MG63 (cell line): ENCODE measurements at regions not wholly inside any gene's neighbourhood (a gene's known extent, or its start where the extent isn't known, plus 50 kb on each side); places are given as distances from the start of the nearest gene placed in this dataset.
"Not testable (repeated sequence)": the region's sequence is repeated elsewhere in the genome, so short reads cannot be mapped to it uniquely, and the experiment has no call there.

Source experiments
- DNase-seq: peaks from one replicate; pipeline ENCODE4 v3.0.0-alpha.2; 2020
- H3K27me3 ChIP-seq: fragments of 250-450 bp; sonication (Bioruptor Pico); 2 replicates; pipeline ENCODE4 v1.5.1; 2020; ENCODE audit warnings: mild to moderate bottlenecking, moderate library complexity
- H3K36me3 ChIP-seq: fragments of 250-450 bp; sonication (Bioruptor Pico); 2 replicates; pipeline ENCODE4 v1.5.1; 2020; ENCODE audit warnings: mild to moderate bottlenecking, moderate library complexity
- H3K4me3 ChIP-seq: fragments of 250-450 bp; sonication (Bioruptor Pico); 2 replicates; pipeline ENCODE4 v1.5.1; 2020; ENCODE audit warnings: mild to moderate bottlenecking, moderate library complexity
- H3K9me3 ChIP-seq: fragments of 250-450 bp; sonication (Bioruptor Pico); 2 replicates; pipeline ENCODE4 v1.5.1; 2020; ENCODE audit warnings: mild to moderate bottlenecking, moderate library complexity

DNA sequence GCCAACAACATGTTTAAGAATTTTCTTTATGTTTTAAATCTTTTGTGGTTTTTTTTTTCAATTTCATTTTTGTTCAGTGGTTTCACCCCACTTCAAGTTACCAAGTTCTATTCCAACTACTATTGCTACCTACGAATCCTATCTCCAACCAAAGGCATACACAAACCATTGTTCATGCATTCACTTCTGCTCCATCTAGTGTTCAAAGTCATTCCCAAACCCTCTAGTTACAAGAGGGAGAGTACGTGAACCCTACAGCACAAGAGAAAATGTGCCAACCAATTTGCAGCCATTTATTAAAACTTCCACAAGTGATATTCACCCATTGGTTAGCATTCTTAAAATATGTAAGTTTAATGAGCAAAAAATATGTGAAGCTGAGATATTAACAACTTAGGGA, 295.1 kb upstream of the KYNU start:
- H3K27me3 ChIP-seq, result no peaks in the 10 kb centered on the region
- no peak for DNase-seq
- no peaks in the 10 kb centered on the region for H3K36me3 ChIP-seq
- H3K9me3 ChIP-seq, result no peaks in the 10 kb centered on the region
- no peak overlapping the region for H3K4me3 ChIP-seq

GRCh38 chr2:142581491-142581890, 296.0 kb upstream of the KYNU start:
- no peaks in the 10 kb centered on the region for H3K9me3 ChIP-seq

GRCh38 chr2:142580691-142581090, 296.8 kb upstream of the KYNU start:
- no peak for DNase-seq
- H3K4me3 ChIP-seq, result no peak overlapping the region
- no peaks in the 10 kb centered on the region for H3K36me3 ChIP-seq
- H3K27me3 ChIP-seq, result no peaks in the 10 kb centered on the region
- H3K9me3 ChIP-seq, result no peaks in the 10 kb centered on the region

More at GRCh38 chr2:142581491-142581890, 296.0 kb upstream of the KYNU start:
- H3K27me3 ChIP-seq, result no peaks in the 10 kb centered on the region
- H3K36me3 ChIP-seq, result no peaks in the 10 kb centered on the region
- no peak for DNase-seq
- H3K4me3 ChIP-seq, result no peak overlapping the region

DNA sequence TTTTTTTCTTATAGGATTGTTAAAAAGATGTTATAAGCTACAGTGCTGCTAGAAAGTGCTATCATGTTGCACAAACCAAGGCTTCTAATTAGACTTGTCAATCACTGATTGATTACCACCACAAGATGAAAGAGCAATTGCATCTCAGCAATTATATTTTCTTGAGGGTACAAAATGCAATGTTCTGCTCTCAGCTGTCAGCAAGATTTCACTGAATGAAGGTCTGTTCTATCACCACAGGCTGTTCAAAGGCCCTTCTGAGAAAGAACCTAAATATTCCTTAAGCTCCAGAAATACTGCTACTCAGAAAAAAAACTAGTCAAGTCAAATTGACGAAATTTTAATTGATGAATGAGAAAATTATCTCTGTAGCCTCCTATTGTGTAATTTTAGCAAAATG, 301.9 kb upstream of the KYNU start:
- no peak for DNase-seq
- Histone ChIP-seq H3K4me3 (no peak overlapping the region), H3K27me3 (no peaks in the 10 kb centered on the region), H3K36me3 (no peaks in the 10 kb centered on the region), H3K9me3 (no peaks in the 10 kb centered on the region)

- Histone ChIP-seq H3K27me3 (no peaks in the 10 kb centered on the region), H3K4me3 (no peak overlapping the region), H3K36me3 (no peaks in the 10 kb centered on the region), H3K9me3 (no peaks in the 10 kb centered on the region)
- no peak for DNase-seq
Measured at GRCh38 chr2:142574388-142574787, 303.1 kb upstream of the KYNU start.

DNA sequence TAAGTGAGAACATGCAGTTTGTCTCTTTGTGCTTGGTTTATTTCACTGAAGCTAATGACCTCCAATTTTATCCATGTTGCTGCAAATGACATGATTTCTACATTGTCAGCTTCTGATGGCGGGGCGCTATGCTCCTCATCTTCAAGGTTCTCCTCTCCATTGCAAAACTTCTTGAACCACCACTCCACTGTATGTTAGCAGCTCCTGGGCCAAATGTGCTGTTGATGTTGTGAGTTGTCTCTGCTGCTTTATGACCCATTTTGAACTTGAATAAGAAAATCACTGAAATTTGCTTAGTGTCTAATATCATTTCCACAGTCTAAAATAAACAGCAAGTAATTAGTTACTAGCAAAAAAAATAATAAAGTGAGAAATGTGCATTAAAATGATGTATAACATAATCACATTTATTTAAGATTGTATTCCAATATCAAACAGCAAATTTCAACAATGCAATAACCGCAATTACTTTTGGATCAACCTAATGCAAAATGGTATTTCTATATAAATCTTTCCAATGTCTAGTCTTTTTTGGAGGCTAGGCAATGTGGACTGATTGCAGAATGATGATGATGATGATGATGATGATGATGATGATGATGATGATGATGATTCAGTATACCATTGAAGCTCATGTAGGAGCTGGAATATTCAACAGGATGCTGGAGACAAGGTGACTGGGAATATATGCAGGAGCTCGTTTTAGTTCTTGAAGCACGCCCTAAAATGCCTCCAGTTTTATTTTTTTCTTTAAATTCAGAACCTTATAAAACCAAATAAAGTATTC, 304.9 kb upstream of the KYNU start:
- Histone ChIP-seq H3K36me3 (no peaks in the 10 kb centered on the region), H3K4me3 (no peak overlapping the region), H3K27me3 (no peaks in the 10 kb centered on the region), H3K9me3 (no peaks in the 10 kb centered on the region)
- no peak for DNase-seq

- DNase-seq, result no peak
- no peak overlapping the region for H3K4me3 ChIP-seq
- no peaks in the 10 kb centered on the region for H3K36me3 ChIP-seq
- no peaks in the 10 kb centered on the region for H3K27me3 ChIP-seq
- H3K9me3 ChIP-seq, result no peaks in the 10 kb centered on the region
Measured at GRCh38 chr2:142571934-142572333, 305.5 kb upstream of the KYNU start.

DNA sequence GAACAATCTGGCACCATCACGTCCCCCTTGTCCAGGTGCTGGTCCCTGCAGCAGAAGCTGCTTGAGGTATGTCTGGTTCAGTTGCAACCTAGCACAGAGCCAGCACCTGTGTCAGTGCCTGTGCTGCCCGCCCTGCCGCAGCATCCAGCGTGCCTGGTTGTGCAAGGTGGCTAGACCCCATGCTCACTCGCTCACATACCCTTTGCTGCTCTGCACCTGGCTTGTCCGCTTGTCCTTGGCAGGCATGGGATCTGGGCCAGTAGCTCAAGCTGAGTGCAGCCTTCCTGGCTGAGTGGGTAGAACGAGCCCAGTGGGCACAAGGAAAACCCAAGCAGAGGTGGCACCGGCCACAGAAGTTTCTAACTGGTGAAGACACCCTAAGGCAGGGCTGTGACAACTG, 314.6 kb upstream of the KYNU start:
- no peaks in the 10 kb centered on the region for H3K36me3 ChIP-seq
- DNase-seq, result no peak
- H3K4me3 ChIP-seq, result no peak overlapping the region
- H3K9me3 ChIP-seq, result no peaks in the 10 kb centered on the region
- no peaks in the 10 kb centered on the region for H3K27me3 ChIP-seq

GRCh38 chr2:142561656-142562055, 315.8 kb upstream of the KYNU start:
- no peaks in the 10 kb centered on the region for H3K27me3 ChIP-seq
- H3K9me3 ChIP-seq, result no peaks in the 10 kb centered on the region
- no peak overlapping the region for H3K4me3 ChIP-seq
- no peak for DNase-seq
- H3K36me3 ChIP-seq, result no peaks in the 10 kb centered on the region

DNA sequence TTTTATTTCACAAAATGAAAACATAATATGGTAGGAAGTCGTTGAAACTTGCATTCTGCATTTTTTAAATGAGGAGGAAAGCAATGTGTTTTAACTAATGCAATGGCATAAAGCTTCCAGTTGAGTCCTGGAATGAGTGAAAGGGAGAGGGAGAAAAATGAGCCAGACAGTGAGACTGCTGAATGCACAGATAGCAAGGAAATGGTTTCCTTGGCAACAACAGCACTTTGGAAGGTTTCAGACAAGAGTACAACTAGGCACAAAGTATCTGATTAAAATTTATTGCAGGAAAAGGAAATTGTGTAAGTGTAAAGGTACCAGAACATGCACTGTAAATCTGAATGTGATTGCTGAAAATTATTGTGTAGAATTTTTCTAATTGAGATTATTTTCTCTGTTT, 320.1 kb upstream of the KYNU start:
- Histone ChIP-seq H3K4me3 (no peak overlapping the region), H3K27me3 (no peaks in the 10 kb centered on the region)
- no peak for DNase-seq

GRCh38 chr2:142545999-142546398, 331.5 kb upstream of the KYNU start:
- not testable (repeated sequence) for H3K27me3 ChIP-seq, H3K36me3 ChIP-seq, DNase-seq, H3K9me3 ChIP-seq, H3K4me3 ChIP-seq

More for the DNA sequence above, 320.1 kb upstream of the KYNU start:
- Histone ChIP-seq H3K9me3 (no peaks in the 10 kb centered on the region), H3K36me3 (no peaks in the 10 kb centered on the region)

GRCh38 chr2:142545036-142545435, 332.4 kb upstream of the KYNU start:
- Histone ChIP-seq H3K4me3 (peak overlapping the region; percentile 22; the same call in 1 of the 2 replicates), H3K27me3 (no peaks in the 10 kb centered on the region), H3K36me3 (no peaks in the 10 kb centered on the region), H3K9me3 (no peaks in the 10 kb centered on the region; the same call in 1 of the 2 replicates)
- DNase-seq, result peak; percentile 72

- H3K9me3 ChIP-seq, result no peaks in the 10 kb centered on the region; the same call in 1 of the 2 replicates
- no peaks in the 10 kb centered on the region for H3K36me3 ChIP-seq
- no peak overlapping the region for H3K4me3 ChIP-seq
- no peaks in the 10 kb centered on the region for H3K27me3 ChIP-seq
- DNase-seq, result no peak
Measured at GRCh38 chr2:142544173-142544572, 333.3 kb upstream of the KYNU start.

- no peak for DNase-seq
- Histone ChIP-seq H3K27me3 (no peaks in the 10 kb centered on the region), H3K9me3 (no peaks in the 10 kb centered on the region), H3K36me3 (no peaks in the 10 kb centered on the region), H3K4me3 (no peak overlapping the region)
Measured at GRCh38 chr2:142542431-142542910, 335.0 kb upstream of the KYNU start.

DNA sequence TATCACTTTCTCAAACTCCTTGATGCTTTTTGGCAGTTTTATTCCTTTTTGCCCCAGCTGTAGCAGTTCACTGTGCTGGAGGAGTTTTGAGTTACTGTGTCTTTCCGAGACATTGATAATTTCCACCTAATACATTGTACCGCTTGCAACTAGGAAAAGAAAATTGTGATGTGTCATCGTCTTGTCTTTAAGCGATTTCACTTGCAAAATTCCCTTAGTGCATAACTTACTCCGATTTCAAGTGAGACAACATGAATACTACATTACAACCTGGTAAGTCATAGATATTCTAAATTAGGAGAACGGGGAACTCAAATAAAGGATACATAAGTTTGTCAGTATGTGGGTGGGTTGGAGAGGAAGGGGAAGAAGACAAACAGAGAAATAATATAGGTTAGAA, 340.5 kb upstream of the KYNU start:
- Histone ChIP-seq H3K36me3 (no peaks in the 10 kb centered on the region), H3K4me3 (no peak overlapping the region), H3K9me3 (no peaks in the 10 kb centered on the region), H3K27me3 (no peaks in the 10 kb centered on the region)
- DNase-seq, result no peak

DNA sequence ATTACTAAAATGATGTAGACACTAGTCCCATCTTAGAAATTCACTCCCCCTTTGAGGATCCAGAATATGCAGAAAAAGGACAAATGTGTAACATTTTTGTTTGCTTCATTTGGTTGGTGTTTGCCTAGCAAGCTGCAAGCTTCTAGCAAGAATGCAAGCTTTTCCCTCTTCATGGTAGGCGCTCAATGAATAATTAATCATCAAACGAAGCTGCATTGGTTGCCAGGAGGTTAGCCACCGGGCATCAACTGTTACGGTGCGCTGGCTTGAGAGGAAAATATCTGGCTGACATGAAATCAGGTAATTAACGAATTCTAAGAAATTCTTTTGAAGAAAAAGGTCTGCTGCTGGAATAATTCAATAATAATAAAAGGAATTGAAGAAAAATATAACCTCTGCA, 341.0 kb upstream of the KYNU start:
- Histone ChIP-seq H3K9me3 (no peaks in the 10 kb centered on the region), H3K27me3 (no peaks in the 10 kb centered on the region), H3K4me3 (no peak overlapping the region), H3K36me3 (no peaks in the 10 kb centered on the region)
- no peak for DNase-seq

DNA sequence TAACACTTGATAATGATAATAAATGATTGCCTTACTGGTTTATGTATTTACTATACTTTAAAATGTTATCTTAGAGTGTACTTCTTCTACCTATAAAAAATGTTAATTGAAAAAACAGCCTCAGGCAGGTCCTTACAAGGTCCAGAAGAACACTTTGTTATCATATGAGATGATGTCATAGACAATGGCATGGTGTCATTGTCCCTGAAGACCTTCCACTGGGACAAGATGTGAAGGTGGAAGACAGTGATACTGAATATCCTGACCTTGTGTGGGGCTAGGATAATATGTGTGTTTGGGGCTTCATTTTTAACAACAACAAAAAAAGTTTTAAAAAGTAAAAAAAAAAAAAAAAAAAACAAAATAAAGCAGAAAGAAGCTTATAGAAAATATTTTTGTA, 342.2 kb upstream of the KYNU start:
- H3K36me3 ChIP-seq, result no peaks in the 10 kb centered on the region
- H3K4me3 ChIP-seq, result no peak overlapping the region
- H3K9me3 ChIP-seq, result no peaks in the 10 kb centered on the region
- DNase-seq, result no peak
- H3K27me3 ChIP-seq, result no peaks in the 10 kb centered on the region

DNA sequence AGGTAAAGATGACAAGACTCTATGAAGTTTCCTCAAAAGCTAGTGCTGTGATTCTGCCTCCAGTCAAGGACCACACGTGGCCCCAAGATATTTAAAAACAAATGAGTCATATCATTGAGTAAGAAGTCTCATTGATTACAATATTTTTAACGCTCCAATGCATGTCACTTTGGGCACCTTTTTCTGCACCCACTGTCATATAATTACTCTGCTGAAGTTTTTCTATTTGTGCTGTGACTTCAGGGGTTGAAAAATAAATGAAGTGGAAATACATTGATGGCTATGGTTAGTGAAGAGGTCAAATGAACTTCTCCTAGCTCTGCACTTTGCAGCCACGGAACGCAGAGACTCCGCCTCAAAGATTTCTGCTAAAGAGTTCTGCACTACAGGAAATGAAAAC, 344.3 kb upstream of the KYNU start:
- H3K36me3 ChIP-seq, result no peaks in the 10 kb centered on the region
- no peak overlapping the region for H3K4me3 ChIP-seq
- no peaks in the 10 kb centered on the region for H3K9me3 ChIP-seq
- DNase-seq, result no peak
- H3K27me3 ChIP-seq, result no peaks in the 10 kb centered on the region
